Right renal pelvis (tissue), 4 donors: ENCODE measurements at regions not wholly inside any gene's neighbourhood (a gene's known extent, or its start where the extent isn't known, plus 50 kb on each side); places are given as distances from the start of the nearest gene placed in this dataset.
"Not testable (repeated sequence)": the region's sequence is repeated elsewhere in the genome, so short reads cannot be mapped to it uniquely, and the experiment has no call there.

Experiments
- DNase-seq, 4 donors: peaks; one replicate each; pipeline ENCODE4 v3.0.0-alpha.2; 2013; ENCODE audit warnings: low read depth in 4 of 4, low spot score in 3 of 4, missing footprints in 1 of 4

DNA sequence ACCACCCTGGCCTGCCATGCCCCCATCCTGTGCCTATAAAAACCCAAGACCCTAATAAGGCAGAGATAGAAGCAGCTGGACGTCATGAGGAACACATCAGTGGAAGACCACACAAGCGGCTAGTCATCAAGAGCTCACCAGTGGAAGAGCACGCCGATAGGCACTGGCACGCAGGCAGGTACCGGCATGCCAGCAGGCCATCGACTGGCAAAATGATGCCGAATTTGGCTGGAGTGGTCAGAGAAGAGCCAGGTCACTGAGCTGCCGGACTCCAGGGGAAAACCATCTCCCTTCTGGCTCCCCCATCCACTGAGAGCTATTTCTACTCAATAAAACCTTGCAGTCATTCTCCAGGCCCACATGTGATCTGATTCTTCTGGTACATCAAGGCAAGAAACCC is 227.6 kb upstream of the EXOC2 start:
- no peak for DNase-seq

GRCh38 chr6:919500-919899 is 226.6 kb upstream of the EXOC2 start:
- DNase-seq: no peak

GRCh38 chr6:917939-918338 is 225.0 kb upstream of the EXOC2 start:
- DNase-seq: no peak

DNA sequence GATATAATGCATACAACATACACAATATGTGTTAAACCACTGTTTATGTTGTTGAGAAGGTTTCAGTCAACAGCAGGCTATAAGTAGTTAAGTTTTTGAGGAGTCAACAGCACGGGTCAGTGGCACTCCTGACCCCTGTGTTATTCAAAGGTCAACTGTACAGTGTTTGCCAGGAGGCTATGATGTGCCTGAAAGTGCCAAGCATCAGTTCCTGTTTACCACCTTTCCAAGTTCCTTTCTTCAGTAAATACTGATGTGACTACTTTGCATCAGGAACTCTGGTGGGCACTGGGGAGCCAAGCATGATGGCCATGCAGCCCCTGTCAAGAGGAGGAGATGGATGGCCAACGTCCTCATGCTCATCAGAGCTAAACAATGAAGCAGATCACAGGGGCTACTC is 224.4 kb upstream of the EXOC2 start:
- DNase-seq: no peak

- DNase-seq: no peak
Measured at GRCh38 chr6:916131-916530, 223.2 kb upstream of the EXOC2 start.

- DNase-seq: peak in 2 of 4 donors; percentile 11 to 23
Measured at GRCh38 chr6:912871-913835, 220.2 kb upstream of the EXOC2 start.

DNA sequence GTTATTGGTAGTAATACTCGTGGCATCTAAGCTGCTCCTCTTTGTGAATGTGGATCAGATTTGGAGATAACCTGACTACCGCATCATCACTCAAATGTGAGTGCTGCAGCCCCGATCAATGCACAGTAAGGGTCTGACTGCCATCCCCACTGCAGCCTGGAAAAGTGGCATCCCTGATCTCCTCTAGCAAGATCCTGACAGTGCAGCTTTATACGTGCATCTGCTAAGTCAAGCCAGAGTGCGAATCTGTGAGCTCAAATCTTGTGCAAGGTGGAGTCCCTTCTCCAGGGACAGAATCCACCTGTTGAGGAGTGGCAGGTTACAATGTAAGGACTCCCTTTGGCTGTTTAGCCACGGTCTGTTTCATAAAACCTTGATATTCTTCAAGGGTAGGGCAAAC is 215.0 kb upstream of the EXOC2 start:
- no peak for DNase-seq

DNA sequence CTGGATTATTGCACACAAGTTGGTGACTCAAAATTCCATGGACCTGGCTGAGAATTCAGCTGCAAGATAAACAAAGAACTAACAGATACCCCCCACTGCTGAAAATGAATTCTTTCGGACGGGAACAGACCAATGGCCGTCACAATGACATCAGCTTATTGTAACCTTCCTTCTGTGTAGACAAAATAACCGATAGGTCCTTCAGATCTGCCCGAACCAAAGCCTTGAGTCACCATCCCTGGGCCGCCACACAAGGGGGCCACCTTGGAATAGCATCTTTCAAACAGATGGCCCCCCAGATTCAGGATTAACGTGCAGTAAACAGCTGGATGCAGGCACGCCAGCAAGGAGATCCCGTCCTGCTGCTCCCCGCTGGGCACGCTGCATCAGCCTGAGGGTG is 214.0 kb upstream of the EXOC2 start:
- DNase-seq: no peak

DNA sequence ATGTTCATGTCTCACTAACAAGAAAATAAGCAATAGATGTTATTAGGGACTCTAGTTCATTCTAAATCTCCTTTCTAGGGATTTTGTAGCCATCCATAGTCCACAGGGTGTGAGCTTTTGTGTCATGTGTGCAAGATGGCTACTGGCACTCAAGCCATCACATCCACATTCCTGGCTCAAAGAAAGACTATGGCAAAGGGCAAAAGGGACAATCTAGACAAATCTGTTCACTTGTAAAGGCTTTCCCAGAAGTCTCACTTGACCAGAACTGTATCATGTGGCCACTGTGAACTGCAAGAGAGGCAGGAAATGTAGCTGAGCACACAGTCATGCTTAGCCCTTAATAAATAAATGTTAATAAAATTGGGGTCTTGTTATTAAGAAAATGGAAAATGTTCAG is 212.6 kb upstream of the EXOC2 start:
- no peak for DNase-seq

DNA sequence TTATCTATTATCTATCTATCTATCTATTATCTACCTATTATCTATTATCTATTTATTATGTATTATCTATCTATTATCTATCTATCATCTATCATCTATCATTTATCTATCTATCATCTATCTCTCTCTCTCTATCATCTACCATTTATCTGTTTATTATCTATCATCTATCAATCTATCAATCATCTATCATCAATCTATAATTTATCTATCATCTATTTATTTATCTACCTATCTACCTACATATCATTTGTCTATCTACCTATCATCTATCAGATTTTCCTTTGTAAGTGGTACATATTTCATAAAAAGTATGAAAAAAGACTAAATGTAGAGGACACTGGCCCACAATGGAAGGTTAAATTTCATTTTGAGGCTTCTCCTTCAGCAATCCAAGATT is 212.1 kb upstream of the EXOC2 start:
- DNase-seq: no peak

GRCh38 chr6:903761-904160 is 210.8 kb upstream of the EXOC2 start:
- no peak for DNase-seq

DNA sequence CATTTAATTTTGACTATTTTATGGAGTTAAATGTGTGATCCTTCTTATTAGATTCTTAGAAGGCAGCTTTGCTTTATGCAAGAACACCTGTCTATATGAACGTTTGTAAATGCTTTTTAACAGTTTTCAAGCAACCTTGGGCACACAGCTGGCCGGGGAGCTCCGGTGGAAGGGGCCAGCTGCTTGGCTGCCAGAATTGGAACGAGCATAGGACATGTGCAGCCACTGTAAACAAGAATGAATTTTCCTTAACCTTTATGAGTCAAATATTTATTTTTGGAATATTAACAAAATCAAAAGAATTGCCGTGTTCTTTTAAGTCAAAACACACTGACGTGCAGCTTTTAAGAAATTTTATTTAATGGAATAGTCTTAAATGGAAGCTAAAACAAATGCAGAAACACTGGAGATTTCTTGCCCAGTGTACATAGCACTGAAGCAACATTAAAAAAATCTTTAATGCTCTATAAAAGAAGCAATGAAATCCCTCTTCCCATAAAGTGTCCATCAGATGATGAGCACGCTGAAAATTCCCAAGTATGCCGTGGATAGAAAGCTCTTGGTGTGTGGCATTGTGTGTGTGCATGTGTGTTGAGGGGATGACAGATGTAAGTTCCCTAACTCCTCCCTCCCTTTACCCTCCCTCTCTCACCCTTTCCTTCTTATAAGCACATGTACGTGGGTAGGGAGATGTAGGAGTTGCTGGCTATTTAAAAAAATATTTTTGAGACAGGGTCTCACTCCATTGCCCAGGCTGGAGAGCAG is 208.9 kb upstream of the EXOC2 start:
- DNase-seq: no peak

DNA sequence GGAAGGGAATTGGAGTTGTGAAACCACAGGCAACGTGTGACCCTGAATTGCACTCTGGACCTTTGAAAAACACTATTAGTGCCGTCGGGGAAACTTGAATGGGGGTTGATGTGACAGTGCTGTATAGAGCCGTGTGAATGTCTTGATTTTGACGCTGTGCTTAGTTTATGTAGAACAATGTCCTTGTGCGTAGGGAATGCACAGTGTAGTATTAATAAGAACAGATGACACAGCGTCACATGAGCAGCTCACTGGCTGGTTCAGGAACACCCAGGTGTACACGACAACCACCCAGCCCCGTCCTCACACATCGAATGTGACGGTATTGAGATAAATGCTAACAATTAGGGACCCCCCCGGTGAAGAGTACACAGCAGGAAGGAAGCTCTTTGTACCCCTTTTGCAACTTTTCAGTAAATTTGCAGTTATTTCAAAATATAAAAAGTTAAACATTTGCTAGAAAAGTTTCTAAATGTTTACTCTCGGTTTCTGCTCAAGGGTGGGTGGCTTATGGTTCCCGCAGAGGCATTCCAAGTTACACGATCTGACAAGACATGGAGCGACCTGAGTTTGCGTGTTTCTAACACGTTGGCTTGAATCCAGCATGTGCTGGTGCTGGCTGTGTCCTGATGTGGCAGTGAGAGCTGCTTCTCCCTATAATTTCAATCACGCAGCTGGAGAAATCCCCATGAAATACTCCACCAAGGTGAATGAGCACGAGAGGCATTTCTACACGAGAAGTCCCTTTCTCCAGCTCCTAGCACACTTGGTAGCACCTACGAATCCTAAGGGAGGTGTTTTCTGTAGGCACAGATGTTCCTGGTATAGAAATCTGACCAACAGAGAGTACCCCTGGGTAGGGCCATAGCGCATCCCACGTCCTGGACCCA is 208.0 kb upstream of the EXOC2 start:
- no peak for DNase-seq

- DNase-seq: no peak
Measured at GRCh38 chr6:897528-898207, 204.7 kb upstream of the EXOC2 start.

- no peak for DNase-seq
Measured at GRCh38 chr6:894274-894673, 201.3 kb upstream of the EXOC2 start.

GRCh38 chr6:890995-891394 is 198.1 kb upstream of the EXOC2 start:
- no peak for DNase-seq

DNA sequence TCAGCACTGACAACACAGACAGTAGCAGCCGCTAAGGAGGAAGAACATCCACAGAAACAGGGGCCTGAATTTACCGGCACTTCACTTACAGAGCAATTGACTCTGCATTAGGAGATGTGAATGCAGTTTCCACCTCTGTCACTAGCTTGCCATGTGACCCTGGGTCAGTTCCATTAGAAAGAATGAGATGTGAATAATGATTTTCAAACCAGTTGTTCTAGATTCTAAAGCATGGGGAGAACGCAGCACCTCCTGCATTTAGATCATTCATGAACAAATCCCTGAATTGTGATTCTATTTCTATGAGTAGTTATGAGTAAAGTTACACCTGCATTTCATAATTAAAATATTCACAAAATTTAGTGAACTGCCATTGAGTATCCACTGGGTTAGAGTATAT is 197.3 kb upstream of the EXOC2 start:
- no peak for DNase-seq

DNA sequence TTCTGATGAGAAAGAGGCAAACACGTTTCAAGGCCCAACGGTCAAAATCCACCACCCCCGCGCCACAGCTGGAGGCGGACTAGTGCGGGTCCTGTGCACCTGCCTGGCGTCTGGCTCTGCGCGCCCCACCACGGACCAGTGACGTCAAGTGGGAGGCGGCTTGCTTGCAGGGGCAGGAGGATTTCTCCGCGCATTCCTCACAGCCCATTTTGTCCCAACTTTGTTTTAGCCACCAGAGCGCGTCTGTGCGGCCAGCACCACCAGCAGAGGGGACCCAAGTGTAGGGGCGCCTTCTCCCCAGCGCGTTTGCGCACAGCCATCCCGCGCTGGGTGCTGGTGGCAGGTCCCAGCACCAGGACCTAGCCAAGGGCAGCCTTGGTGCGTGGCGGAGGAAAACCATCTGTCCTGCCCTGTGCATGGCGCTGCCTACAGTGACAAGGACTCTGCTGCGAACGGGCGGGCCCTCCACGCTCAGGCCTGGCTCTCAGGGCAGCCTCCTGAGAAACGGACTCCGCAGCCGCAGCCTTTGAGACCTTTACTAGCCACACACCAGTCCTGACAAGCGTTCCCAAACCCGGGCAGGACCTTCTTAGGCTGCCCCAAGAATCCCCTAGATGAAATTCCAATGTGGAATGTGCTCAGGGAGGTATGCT is 194.8 kb upstream of the EXOC2 start:
- no peak for DNase-seq

DNA sequence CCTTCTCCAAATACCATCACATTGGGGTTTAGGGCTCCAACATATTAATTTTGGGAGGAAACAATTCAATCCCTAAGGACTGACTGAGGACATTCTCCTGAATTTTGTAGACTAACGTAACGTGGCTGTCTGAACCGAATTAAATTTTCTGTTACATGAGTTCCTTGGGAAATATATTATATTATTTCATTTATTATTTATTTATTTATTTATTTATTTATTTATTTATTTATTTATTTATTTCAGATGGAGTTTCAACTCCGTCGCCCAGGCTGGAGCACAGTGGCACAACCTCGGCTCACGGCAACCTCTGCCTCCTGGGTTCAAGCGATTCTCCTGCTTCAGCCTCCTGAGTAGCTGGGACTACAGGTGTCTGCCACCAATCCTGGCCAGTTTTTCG is 193.2 kb upstream of the EXOC2 start:
- DNase-seq: not testable (repeated sequence)
